ENCODE measurements at regions not wholly inside any gene's neighbourhood (a gene's known extent, or its start where the extent isn't known, plus 50 kb on each side); places are given as distances from the start of the nearest gene placed in this dataset.

GRCh38 chr7:12864470-12865046, 177.1 kb downstream of the ARL4A start:
- DNase-seq (ENCODE audit: low read depth, low spot score) (no peak), ATAC-seq (no peak), FAIRE-seq (no peak)
- POLR2A ChIA-PET: no interaction called here
- H3K27ac ChIP-seq (ENCODE audit: control insufficient read depth, insufficient read depth): no peak overlapping the region
- TF ChIP-seq TBL1XR1 (IDR thresholded peaks at IDR 0.05; ENCODE audit: low read depth, low read length) (no peak), SUZ12 (IDR thresholded peaks at IDR 0.05; ENCODE audit: unreplicated experiment) (no peak), SKIL (IDR thresholded peaks at IDR 0.05; ENCODE audit: low read depth, poor library complexity, severe bottlenecking) (no peak)
- H3K27me3 ChIP-seq (replicated peaks in 1 of 2; ENCODE audit: control insufficient read depth in 2 of 2, insufficient read depth in 2 of 2, low read length in 1 of 2): no peaks in the 10 kb centered on the region
- no peaks in the 10 kb centered on the region for H3K79me2 ChIP-seq (ENCODE audit: control insufficient read depth, insufficient read depth, low read length)
- H3K4me2 ChIP-seq (ENCODE audit: control insufficient read depth, insufficient read depth): no peak overlapping the region
- CTCF ChIA-PET: no interaction called here
- no peak overlapping the region for H2AFZ ChIP-seq (ENCODE audit: control insufficient read depth, low read depth, low read length)
- H3K4me3 ChIP-seq: no peak overlapping the region
- no TSS peak for BruUV-seq (replicated peaks)
- SMC1A ChIA-PET (ENCODE audit: uncharacterized antibody, unreplicated experiment): no interaction called here
- no peaks in the 10 kb centered on the region for H4K20me1 ChIP-seq (ENCODE audit: control insufficient read depth, insufficient read depth)
- RAD21 ChIA-PET (ENCODE audit: unreplicated experiment): no interaction called here
- H3K9ac ChIP-seq (ENCODE audit: control insufficient read depth, insufficient read depth, low read length): no peak overlapping the region
- no peaks in the 10 kb centered on the region for H3K4me1 ChIP-seq (ENCODE audit: control insufficient read depth, insufficient read depth, low read length)
- in situ Hi-C loops (cut with MboI): no loop called here
- H3K36me3 ChIP-seq (ENCODE audit: control insufficient read depth in 2 of 2, insufficient read depth in 2 of 2, low read length in 1 of 2): no peaks in the 10 kb centered on the region
- 17% methylated on average over 11 of the region's 11 CpGs for WGBS (ENCODE audit: insufficient coverage, insufficient replicate concordance, low lambda C conversion rate, missing lambda C conversion rate)
- no peaks in the 10 kb centered on the region for H3K9me3 ChIP-seq (replicated peaks; ENCODE audit: control insufficient read depth, insufficient read depth, low read length)
- intact Hi-C loops (cut with micrococcal nuclease; ENCODE audit: unreplicated experiment): no loop called here

- Histone ChIP-seq H3K4me2 (ENCODE audit: control insufficient read depth, insufficient read depth) (no peak overlapping the region), H3K9me3 (replicated peaks; ENCODE audit: control insufficient read depth, insufficient read depth, low read length) (no peaks in the 10 kb centered on the region), H3K27ac (ENCODE audit: control insufficient read depth, insufficient read depth) (no peak overlapping the region), H3K79me2 (ENCODE audit: control insufficient read depth, insufficient read depth, low read length) (no peaks in the 10 kb centered on the region), H4K20me1 (ENCODE audit: control insufficient read depth, insufficient read depth) (no peaks in the 10 kb centered on the region), H3K9ac (ENCODE audit: control insufficient read depth, insufficient read depth, low read length) (no peak overlapping the region), H3K36me3 (ENCODE audit: control insufficient read depth in 2 of 2, insufficient read depth in 2 of 2, low read length in 1 of 2) (no peaks in the 10 kb centered on the region), H3K4me3 (no peak overlapping the region), H2AFZ (ENCODE audit: control insufficient read depth, low read depth, low read length) (no peak overlapping the region), H3K27me3 (replicated peaks in 1 of 2; ENCODE audit: control insufficient read depth in 2 of 2, insufficient read depth in 2 of 2, low read length in 1 of 2) (no peaks in the 10 kb centered on the region), H3K4me1 (ENCODE audit: control insufficient read depth, insufficient read depth, low read length) (no peaks in the 10 kb centered on the region)
- TF ChIP-seq POU2F2 (IDR thresholded peaks at IDR 0.05; ENCODE audit: borderline replicate concordance, low read depth, low read length) (no peak), SMAD1 (IDR thresholded peaks at IDR 0.05; ENCODE audit: low read depth, partially characterized antibody) (no peak), ZNF622 (IDR thresholded peaks at IDR 0.05) (no peak), ZNF384 (IDR thresholded peaks at IDR 0.05; ENCODE audit: borderline replicate concordance, low read depth, low read length) (no peak), SIX5 (IDR thresholded peaks at IDR 0.05; ENCODE audit: low read depth, low read length, severe bottlenecking) (no peak), SMC3 (IDR thresholded peaks at IDR 0.05; ENCODE audit: borderline replicate concordance, low read length) (no peak), ATF2 (IDR thresholded peaks at IDR 0.05; ENCODE audit: low read length) (no peak)
- ATAC-seq (no peak), FAIRE-seq (no peak), DNase-seq (ENCODE audit: low read depth, low spot score) (no peak)
- in situ Hi-C loops (cut with MboI): no loop called here
- ChIA-PET RAD21 (ENCODE audit: unreplicated experiment) (no interaction called here), SMC1A (ENCODE audit: uncharacterized antibody, unreplicated experiment) (interaction anchor here (0.6 kb wide), 1 partner anchor 12 kb away, joined by 3 read pairs; no protein-coding TSS in a partner anchor), POLR2A (no interaction called here), CTCF (no interaction called here)
- BruUV-seq (replicated peaks): no TSS peak
- intact Hi-C loops (cut with micrococcal nuclease; ENCODE audit: unreplicated experiment): no loop called here
- WGBS (ENCODE audit: insufficient coverage, insufficient replicate concordance, low lambda C conversion rate, missing lambda C conversion rate): 40% methylated on average over 2 of the region's 2 CpGs
Observed at GRCh38 chr7:12865593-12865992, 178.2 kb downstream of the ARL4A start.

Measured in GM12878 (cell line).